GM23338 (cell line): ENCODE measurements at regions not wholly inside any gene's neighbourhood (a gene's known extent, or its start where the extent isn't known, plus 50 kb on each side); places are given as distances from the start of the nearest gene placed in this dataset.

Experiments
- ATAC-seq: fragments of 200-7000 bp; cut with Tn5 transposase; 3 replicates; pipeline ENCODE4 v1.9.1; 2020
- DNase-seq: peaks from one replicate; pipeline ENCODE4 v3.0.0-alpha.2; 2015; ENCODE audit warnings: low spot score
- H2AFZ ChIP-seq: fragments of 200-600 bp; sonication (generic); 2 replicates; pipeline ENCODE4 v1.8.0; 2016; ENCODE audit warnings: antibody characterized with exemption, mild to moderate bottlenecking, moderate library complexity
- H3F3A ChIP-seq: fragments of 200-600 bp; sonication (generic); replicated peaks from 2 replicates; pipeline ENCODE4 v1.8.0; 2017; ENCODE audit warnings: antibody characterized with exemption, mixed run types, low read depth
- H3K27ac ChIP-seq: fragments of 200-600 bp; sonication (generic); 2 replicates; pipeline ENCODE4 v1.6.1; 2016; ENCODE audit warnings: low read depth
- H3K27me3 ChIP-seq: fragments of 200-600 bp; sonication (generic); 2 replicates; pipeline ENCODE4 v1.8.0; 2016; ENCODE audit warnings: mild to moderate bottlenecking, mixed run types, moderate library complexity; ENCODE audit not compliant: insufficient read depth
- H3K36me3 ChIP-seq: fragments of 200-600 bp; sonication (generic); 2 replicates; pipeline ENCODE4 v1.8.0; 2016; ENCODE audit warnings: mild to moderate bottlenecking; ENCODE audit not compliant: insufficient read depth
- H3K4me1 ChIP-seq: fragments of 200-600 bp; sonication (generic); 2 replicates; pipeline ENCODE4 v1.8.0; 2016; ENCODE audit warnings: mild to moderate bottlenecking, moderate library complexity; ENCODE audit not compliant: insufficient read depth
- H3K4me2 ChIP-seq: fragments of 200-600 bp; sonication (generic); 2 replicates; pipeline ENCODE4 v1.7.1; 2017; ENCODE audit warnings: mixed run types
- H3K4me3 ChIP-seq: fragments of 200-600 bp; sonication (generic); 2 replicates; pipeline ENCODE4 v1.6.1; 2016; ENCODE audit warnings: mixed run types
- H3K79me2 ChIP-seq: fragments of 200-600 bp; sonication (generic); replicated peaks from 2 replicates; pipeline ENCODE4 v1.8.0; 2017; ENCODE audit warnings: mild to moderate bottlenecking; ENCODE audit not compliant: insufficient read depth
- H3K9me2 ChIP-seq: fragments of 200-600 bp; sonication (generic); 2 replicates; pipeline ENCODE4 v1.8.0; 2017; ENCODE audit not compliant: insufficient read depth
- H4K20me1 ChIP-seq: fragments of 200-600 bp; sonication (generic); replicated peaks from 2 replicates; pipeline ENCODE4 v1.8.0; 2017; ENCODE audit warnings: mild to moderate bottlenecking; ENCODE audit not compliant: insufficient read depth
- H3K27ac Mint-ChIP-seq: 2 replicates; pipeline ENCODE4 v1.8.0; 2020; ENCODE audit warnings: inconsistent platforms, mild to moderate bottlenecking, moderate library complexity, mixed read lengths
- H3K27me3 Mint-ChIP-seq: 3 replicates; pipeline ENCODE4 v1.8.0; 2022; ENCODE audit warnings: low read depth, mild to moderate bottlenecking, moderate library complexity, mixed read lengths, inconsistent platforms; ENCODE audit not compliant: insufficient read depth, poor library complexity
- H3K36me3 Mint-ChIP-seq: 3 replicates; pipeline ENCODE4 v1.8.0; 2021; ENCODE audit warnings: low read depth, mild to moderate bottlenecking, inconsistent platforms, moderate library complexity, mixed read lengths
- H3K4me1 Mint-ChIP-seq: 3 replicates; pipeline ENCODE4 v1.8.0; 2020; ENCODE audit warnings: mild to moderate bottlenecking, inconsistent platforms, mixed read lengths
- H3K4me3 Mint-ChIP-seq: 3 replicates; pipeline ENCODE4 v1.8.0; 2021; ENCODE audit warnings: moderate library complexity, mild to moderate bottlenecking, inconsistent platforms, mixed read lengths
- H3K9me3 Mint-ChIP-seq: 3 replicates; pipeline ENCODE4 v1.8.0; 2020; ENCODE audit warnings: moderate library complexity, mild to moderate bottlenecking, inconsistent platforms, mixed read lengths
- CTCF ChIP-seq, 2 experiments: fragments of 200-600 bp in 1 of 2; sonication (generic) in 1 of 2; conservative IDR thresholded peaks; 2 replicates each; pipeline versions ENCODE4 v1.5.1 to v1.6.1; 2016 to 2017; ENCODE audit warnings: antibody characterized with exemption in 2 of 2, low read depth in 2 of 2, mild to moderate bottlenecking in 2 of 2, moderate library complexity in 1 of 2
- ETS1 ChIP-seq: IDR thresholded peaks from 2 replicates; pipeline ENCODE4 v1.6.1; 2016; ENCODE audit warnings: antibody characterized with exemption
- EZH2 ChIP-seq: fragments of 200-600 bp; sonication (generic); IDR thresholded peaks from one replicate; pipeline ENCODE4 v1.8.0; 2017; ENCODE audit warnings: antibody characterized with exemption, mild to moderate bottlenecking, low read depth; ENCODE audit not compliant: unreplicated experiment
- STAT1 ChIP-seq: IDR thresholded peaks from one replicate; pipeline ENCODE4 v1.6.1; 2016; ENCODE audit warnings: antibody characterized with exemption; ENCODE audit not compliant: unreplicated experiment
- ZNF331 ChIP-seq: fragments of 250-450 bp; sonication (Bioruptor Pico); IDR thresholded peaks from 2 replicates; pipeline ENCODE4 v1.5.0; 2020; ENCODE audit warnings: low read depth, mild to moderate bottlenecking, moderate library complexity
- ZNF462 ChIP-seq: fragments of 250-450 bp; sonication (Bioruptor Pico); IDR thresholded peaks from 2 replicates; pipeline ENCODE4 v1.5.0; 2020; ENCODE audit warnings: mild to moderate bottlenecking, moderate library complexity

- TF ChIP-seq ZNF462 (CRISPR knock-in tag) (no peak), EZH2 (no peak), CTCF (conservative IDR thresholded peaks at IDR 0.05; ENCODE audit: low read depth in 2 of 2) (no peak)
Observed at GRCh38 chr2:20525041-20526035, 78.5 kb downstream of the RHOB start (continued).

- H3K36me3 ChIP-seq, result no peaks in the 10 kb centered on the region
- H3K27me3 ChIP-seq, result no peaks in the 10 kb centered on the region
- H3K27ac ChIP-seq, result no peak overlapping the region
- H3K27me3 Mint-ChIP-seq, result peaks cover 8% of the 10 kb centered on the region
- H3K4me1 ChIP-seq, result no peaks in the 10 kb centered on the region
- peaks cover 6% of the 10 kb centered on the region; the same call in 2 of the 3 replicates for H3K4me1 Mint-ChIP-seq
- no peak overlapping the region for H3K4me3 Mint-ChIP-seq
- no peak overlapping the region for H3K4me2 ChIP-seq
- no peak for ATAC-seq
- H3K36me3 Mint-ChIP-seq, result no peaks in the 10 kb centered on the region
- H3K79me2 ChIP-seq, result no peaks in the 10 kb centered on the region
- TF ChIP-seq ZNF331 (no peak), ETS1 (no peak), STAT1 (no peak)
- 0 out of 2 replicates have a peak, but pooled peaks cover 2% of the 10 kb centered on the region for H3K9me2 ChIP-seq
- H2AFZ ChIP-seq, result no peak overlapping the region
- H3K27ac Mint-ChIP-seq, result no peak overlapping the region
- H4K20me1 ChIP-seq, result no peaks in the 10 kb centered on the region
- H3F3A ChIP-seq, result no peaks in the 10 kb centered on the region
- no peak overlapping the region for H3K4me3 ChIP-seq
- no peak for DNase-seq
- no peaks in the 10 kb centered on the region for H3K9me3 Mint-ChIP-seq
Observed at GRCh38 chr2:20526160-20526559, 79.3 kb downstream of the RHOB start.
